IPS DF 6.9 (cell line): ENCODE measurements at regions not wholly inside any gene's neighbourhood (a gene's known extent, or its start where the extent isn't known, plus 50 kb on each side); places are given as distances from the start of the nearest gene placed in this dataset.

Experiments
- DNase-seq: peaks from one replicate; pipeline ENCODE4 v3.0.0-alpha.2; 2013; ENCODE audit warnings: low read depth, low spot score
- H3K27ac ChIP-seq: one replicate; pipeline ENCODE4 v1.5.1; 2013; ENCODE audit warnings: low read length, control low read depth
- H3K27me3 ChIP-seq: 2 replicates; pipeline ENCODE4 v1.6.1; 2013; ENCODE audit warnings: mild to moderate bottlenecking, low read length; ENCODE audit not compliant: control insufficient read depth, insufficient read depth
- H3K36me3 ChIP-seq: 2 replicates; pipeline ENCODE4 v1.6.1; 2013; ENCODE audit warnings: low read length; ENCODE audit not compliant: control insufficient read depth, insufficient read depth
- H3K4me1 ChIP-seq: 2 replicates; pipeline ENCODE4 v1.6.1; 2013; ENCODE audit warnings: low read length; ENCODE audit not compliant: control insufficient read depth, insufficient read depth
- H3K4me3 ChIP-seq: 2 replicates; pipeline ENCODE4 v1.5.1; 2013; ENCODE audit warnings: mild to moderate bottlenecking, low read length
- H3K9me3 ChIP-seq: 2 replicates; pipeline ENCODE4 v1.6.1; 2013; ENCODE audit warnings: low read length, inconsistent platforms; ENCODE audit not compliant: control insufficient read depth, insufficient read depth
- WGBS: extraction: QIAGEN DNeasy Blood & Tissue Kit; methylation state at CpG from one replicate; pipeline ENCODE4 v1.1.7; 2013; ENCODE audit warnings: mixed read lengths, missing lambda C conversion rate; ENCODE audit not compliant: insufficient read length, insufficient coverage; 5-methylcytosine and 5-hydroxymethylcytosine counted together

DNA sequence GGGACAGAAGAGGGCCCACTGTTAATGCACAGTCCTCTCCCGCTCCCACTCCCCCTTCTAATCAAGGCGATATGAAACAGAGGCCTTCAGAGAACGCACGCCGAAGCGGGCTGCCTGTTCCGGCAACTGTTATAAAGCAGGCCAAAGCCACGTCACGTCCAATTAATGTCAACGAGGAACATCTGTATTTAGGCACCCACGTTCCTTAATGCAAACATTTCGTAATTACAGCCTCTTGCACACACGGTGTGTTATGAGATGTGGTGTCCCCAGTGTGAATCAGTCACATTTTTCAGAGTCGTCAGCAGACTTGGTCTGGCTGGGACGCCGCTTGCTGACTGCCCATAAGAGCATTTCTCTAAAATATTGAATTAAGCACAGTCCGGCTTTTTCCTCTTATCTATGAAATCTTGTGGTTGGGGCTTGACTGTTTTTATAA lies 339.0 kb downstream of the NSG2 start:
- no peak overlapping the region for H3K27ac ChIP-seq
- no peaks in the 10 kb centered on the region for H3K27me3 ChIP-seq
- H3K9me3 ChIP-seq: no peaks in the 10 kb centered on the region
- WGBS: no CpG with 5 or more reads among the region's 17 CpGs
- H3K36me3 ChIP-seq: no peaks in the 10 kb centered on the region
- no peak for DNase-seq
- H3K4me3 ChIP-seq: no peak overlapping the region
- H3K4me1 ChIP-seq: no peaks in the 10 kb centered on the region

DNA sequence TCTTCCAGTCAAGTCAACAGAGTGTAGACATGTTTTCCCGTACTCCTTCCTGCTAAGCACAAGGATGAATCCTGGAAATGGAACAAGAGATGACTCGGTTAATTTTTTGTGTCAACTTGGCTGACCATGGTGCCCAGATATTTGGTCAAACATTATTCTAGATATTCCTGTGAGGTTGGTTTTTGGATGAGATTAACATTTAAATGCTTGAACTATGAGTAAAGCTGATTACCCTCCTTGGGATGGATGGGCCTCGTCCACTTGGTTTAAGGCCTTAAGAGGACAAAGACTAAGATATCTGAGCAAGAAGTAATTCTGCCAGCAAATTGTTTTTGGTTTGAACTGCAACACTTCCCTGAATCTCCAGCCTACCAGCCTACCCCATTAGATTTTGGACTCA lies 338.1 kb upstream of the MSX2 start:
- WGBS: no CpG with 5 or more reads among the region's 3 CpGs
- no peaks in the 10 kb centered on the region for H3K27me3 ChIP-seq
- H3K9me3 ChIP-seq: no peaks in the 10 kb centered on the region
- no peak for DNase-seq
- no peak overlapping the region for H3K4me3 ChIP-seq
- H3K27ac ChIP-seq: no peak overlapping the region
- no peaks in the 10 kb centered on the region for H3K36me3 ChIP-seq
- no peaks in the 10 kb centered on the region for H3K4me1 ChIP-seq

- no peak overlapping the region for H3K4me3 ChIP-seq
- no CpG with 5 or more reads among the region's 2 CpGs for WGBS
Observed at GRCh38 chr5:174386846-174387245, 337.5 kb upstream of the MSX2 start.

DNA sequence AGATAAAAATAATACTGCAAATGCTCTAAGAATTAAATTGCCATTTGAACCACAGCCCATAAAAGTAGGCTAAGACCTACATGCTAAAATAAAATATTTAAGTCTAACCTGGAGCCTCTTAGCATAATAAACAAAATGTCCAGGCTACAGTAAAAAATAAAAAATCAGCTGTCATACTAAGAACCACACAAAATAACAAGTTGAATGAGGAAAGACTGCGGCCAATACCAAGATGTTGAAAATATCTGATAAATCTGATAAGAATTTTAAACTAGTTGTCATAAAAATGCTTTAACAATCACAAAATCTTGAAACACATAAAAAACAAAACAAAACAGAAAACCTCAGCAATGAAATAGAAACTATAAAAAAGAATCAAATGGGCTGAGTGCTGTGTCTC lies 336.9 kb upstream of the MSX2 start:
- H3K27ac ChIP-seq: no peak overlapping the region
- WGBS: no CpG with 5 or more reads among the region's 1 CpG
- DNase-seq: no peak
- no peaks in the 10 kb centered on the region for H3K27me3 ChIP-seq
- no peaks in the 10 kb centered on the region for H3K4me1 ChIP-seq
- no peaks in the 10 kb centered on the region for H3K36me3 ChIP-seq
- no peak overlapping the region for H3K4me3 ChIP-seq
- H3K9me3 ChIP-seq: no peaks in the 10 kb centered on the region

More at GRCh38 chr5:174386846-174387245, 337.5 kb upstream of the MSX2 start:
- H3K27me3 ChIP-seq: no peaks in the 10 kb centered on the region
- no peaks in the 10 kb centered on the region for H3K4me1 ChIP-seq
- no peak for DNase-seq
- no peaks in the 10 kb centered on the region for H3K36me3 ChIP-seq
- no peaks in the 10 kb centered on the region for H3K9me3 ChIP-seq
- H3K27ac ChIP-seq: no peak overlapping the region

DNA sequence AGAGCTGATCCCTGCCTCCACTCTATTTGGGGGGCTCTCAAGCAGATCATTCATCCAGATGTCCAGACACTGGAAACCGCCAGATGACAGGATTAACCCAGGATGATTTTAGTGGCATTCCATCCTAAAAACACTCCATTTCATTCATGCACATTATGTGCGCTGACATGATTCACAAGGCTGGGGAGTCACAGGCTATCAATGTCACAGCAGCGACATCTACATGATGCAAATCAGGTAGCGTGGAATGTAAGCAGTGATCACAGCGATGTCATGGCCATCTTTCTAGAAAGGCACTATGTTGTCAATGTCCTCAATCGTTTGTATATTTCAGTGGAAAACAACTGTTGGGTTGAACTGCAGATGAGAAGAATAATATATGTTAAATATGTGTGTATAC lies 331.5 kb upstream of the MSX2 start:
- H3K27ac ChIP-seq: no peak overlapping the region
- H3K27me3 ChIP-seq: no peaks in the 10 kb centered on the region
- no peak for DNase-seq
- H3K4me1 ChIP-seq: no peaks in the 10 kb centered on the region
- H3K36me3 ChIP-seq: no peaks in the 10 kb centered on the region
- no peaks in the 10 kb centered on the region for H3K9me3 ChIP-seq
- H3K4me3 ChIP-seq: no peak overlapping the region
- WGBS: no CpG with 5 or more reads among the region's 6 CpGs

DNA sequence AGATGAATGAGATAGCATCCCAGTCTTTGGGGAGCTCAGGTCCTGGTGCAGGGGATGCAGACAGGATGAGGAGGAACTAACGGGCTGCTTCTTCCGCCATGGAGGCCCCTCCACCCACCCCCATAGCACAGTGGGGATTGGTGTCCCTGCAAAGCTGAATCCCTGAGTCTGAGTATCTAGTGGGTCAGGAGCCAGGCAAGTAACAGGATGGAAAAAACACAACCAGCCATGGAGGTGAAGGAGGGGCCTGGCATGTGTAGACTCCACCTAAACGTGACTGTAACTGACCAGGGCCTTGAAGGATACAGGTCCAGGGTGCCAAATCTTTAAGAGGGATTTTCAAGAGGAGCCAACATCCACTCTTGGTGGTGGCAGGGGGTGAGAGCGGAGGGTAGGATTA lies 327.8 kb upstream of the MSX2 start:
- Histone ChIP-seq H3K27ac (no peak overlapping the region), H3K9me3 (no peaks in the 10 kb centered on the region), H3K27me3 (no peaks in the 10 kb centered on the region), H3K4me3 (no peak overlapping the region), H3K4me1 (no peaks in the 10 kb centered on the region), H3K36me3 (no peaks in the 10 kb centered on the region)
- WGBS: no CpG with 5 or more reads among the region's 4 CpGs
- DNase-seq: no peak

DNA sequence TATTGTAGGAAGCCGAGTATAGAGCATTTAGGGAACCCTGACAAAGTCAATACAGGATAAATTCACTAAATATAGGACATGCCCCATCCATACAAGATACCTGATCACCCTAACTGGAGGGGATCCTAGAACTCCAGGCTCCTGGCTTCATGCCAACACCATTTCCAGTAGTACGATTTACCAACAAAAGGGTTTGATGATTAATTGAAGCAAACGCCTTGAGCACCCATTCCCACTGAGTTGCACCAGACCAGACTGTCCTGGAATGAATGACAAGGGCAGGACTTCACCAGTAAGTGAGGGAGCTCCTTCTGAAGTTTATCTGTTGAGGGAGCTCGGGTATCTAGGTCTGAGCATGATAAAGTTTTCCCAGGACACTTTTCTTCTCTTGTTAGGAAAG lies 327.2 kb upstream of the MSX2 start:
- Histone ChIP-seq H3K36me3 (no peaks in the 10 kb centered on the region), H3K4me3 (no peak overlapping the region), H3K27ac (no peak overlapping the region), H3K4me1 (no peaks in the 10 kb centered on the region), H3K9me3 (no peaks in the 10 kb centered on the region), H3K27me3 (no peaks in the 10 kb centered on the region)
- WGBS: no CpG with 5 or more reads among the region's 4 CpGs
- no peak for DNase-seq

DNA sequence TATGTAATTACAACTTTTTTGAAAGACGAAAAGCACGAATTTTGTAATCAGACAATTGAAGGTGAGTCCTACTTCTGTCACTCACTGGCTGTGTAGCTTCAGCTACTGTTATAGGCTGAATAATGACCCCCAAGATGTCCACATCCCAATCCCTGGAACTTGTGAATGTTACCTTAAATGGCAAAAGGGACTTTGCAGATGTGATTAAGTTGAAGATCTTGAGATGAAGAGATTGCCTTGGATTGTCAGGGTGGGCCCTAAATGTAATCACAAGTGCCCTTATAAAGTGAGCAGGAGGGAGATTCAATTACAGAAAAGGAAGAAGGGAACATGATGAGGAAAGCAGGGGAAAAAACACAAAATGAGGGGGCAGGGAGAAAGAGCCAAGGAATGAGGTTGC lies 326.2 kb upstream of the MSX2 start:
- no peaks in the 10 kb centered on the region for H3K27me3 ChIP-seq
- peaks cover 2% of the 10 kb centered on the region; the same call in 1 of the 2 replicates for H3K4me1 ChIP-seq
- no peak overlapping the region for H3K4me3 ChIP-seq
- no CpG with 5 or more reads among the region's 2 CpGs for WGBS
- DNase-seq: no peak
- no peaks in the 10 kb centered on the region for H3K9me3 ChIP-seq
- no peaks in the 10 kb centered on the region for H3K36me3 ChIP-seq
- H3K27ac ChIP-seq: no peak overlapping the region

DNA sequence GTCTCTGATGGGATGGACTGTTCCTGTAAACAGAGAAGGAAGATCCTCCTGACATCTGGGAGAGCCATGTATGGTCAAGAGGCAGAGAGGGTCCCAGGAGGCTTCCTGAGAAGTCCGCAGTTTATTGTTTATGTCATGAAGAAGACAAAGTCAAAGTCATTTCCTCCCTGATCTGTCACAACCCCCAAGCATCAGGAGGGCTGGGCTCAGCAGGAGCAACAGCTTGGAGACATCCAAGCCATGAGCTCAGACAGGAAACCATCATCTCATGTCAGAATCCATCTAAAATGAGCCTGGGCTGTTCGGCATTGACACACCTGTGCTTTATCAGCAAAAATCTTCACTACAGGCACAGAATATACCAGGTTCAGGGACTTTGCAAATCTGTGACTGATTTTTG lies 325.0 kb upstream of the MSX2 start:
- no peak for DNase-seq
- H3K9me3 ChIP-seq: no peaks in the 10 kb centered on the region
- no peaks in the 10 kb centered on the region for H3K36me3 ChIP-seq
- WGBS: no CpG with 5 or more reads among the region's 2 CpGs
- no peak overlapping the region for H3K4me3 ChIP-seq
- H3K27me3 ChIP-seq: no peaks in the 10 kb centered on the region
- H3K4me1 ChIP-seq: peaks cover 2% of the 10 kb centered on the region; the same call in 1 of the 2 replicates
- no peak overlapping the region for H3K27ac ChIP-seq

GRCh38 chr5:174400461-174400860 lies 323.9 kb upstream of the MSX2 start:
- H3K27ac ChIP-seq: no peak overlapping the region
- H3K36me3 ChIP-seq: no peaks in the 10 kb centered on the region
- WGBS: no CpG with 5 or more reads among the region's 3 CpGs
- H3K9me3 ChIP-seq: no peaks in the 10 kb centered on the region
- H3K4me1 ChIP-seq: peaks cover 2% of the 10 kb centered on the region; the same call in 1 of the 2 replicates
- DNase-seq: no peak
- H3K4me3 ChIP-seq: no peak overlapping the region
- H3K27me3 ChIP-seq: no peaks in the 10 kb centered on the region

GRCh38 chr5:174401793-174402192 lies 322.6 kb upstream of the MSX2 start:
- H3K9me3 ChIP-seq: no peaks in the 10 kb centered on the region
- H3K4me3 ChIP-seq: no peak overlapping the region
- no peaks in the 10 kb centered on the region for H3K27me3 ChIP-seq
- no peak overlapping the region for H3K27ac ChIP-seq
- DNase-seq: no peak
- peaks cover 2% of the 10 kb centered on the region; the same call in 1 of the 2 replicates for H3K4me1 ChIP-seq
- H3K36me3 ChIP-seq: no peaks in the 10 kb centered on the region
- no CpG with 5 or more reads among the region's 5 CpGs for WGBS
